Activated B cell treated with CpG ODN at 0.5 μM for 24 hours (primary cell): ENCODE measurements at regions not wholly inside any gene's neighbourhood (a gene's known extent, or its start where the extent isn't known, plus 50 kb on each side); places are given as distances from the start of the nearest gene placed in this dataset.

Source experiments
- ATAC-seq: fragments of 200-7000 bp; cut with Tn5 transposase; one replicate; pipeline ENCODE4 v1.10.0; 2021; ENCODE audit warnings: low read depth, mild to moderate bottlenecking, moderate library complexity
- CTCF ChIA-PET: fragments of 350-600 bp; sonication (Branson Sonifier 250); formaldehyde crosslinking; loops from one replicate; lab custom pipeline; 2021; ENCODE audit warnings: antibody characterized with exemption; lab: Charles Lee
- POLR2A ChIA-PET: fragments of 350-600 bp; sonication (Branson Sonifier 250); formaldehyde crosslinking; loops from one replicate; lab custom pipeline; 2021; ENCODE audit warnings: antibody characterized with exemption; lab: Charles Lee
- DNase-seq: peaks from one replicate; pipeline ENCODE4 v3.0.0; 2022
- H3K27ac Mint-ChIP-seq: one replicate; pipeline ENCODE4 v1.8.0; 2020; ENCODE audit warnings: mixed read lengths
- H3K27me3 Mint-ChIP-seq: one replicate; pipeline ENCODE4 v1.8.0; 2021; ENCODE audit warnings: mixed read lengths
- H3K36me3 Mint-ChIP-seq: one replicate; pipeline ENCODE4 v1.8.0; 2021; ENCODE audit warnings: low read depth, mixed read lengths
- H3K4me1 Mint-ChIP-seq: one replicate; pipeline ENCODE4 v1.8.0; 2021; ENCODE audit warnings: mixed read lengths
- H3K4me3 Mint-ChIP-seq: one replicate; pipeline ENCODE4 v1.8.0; 2020; ENCODE audit warnings: mild to moderate bottlenecking, mixed read lengths
- H3K9me3 Mint-ChIP-seq: one replicate; pipeline ENCODE4 v1.8.0; 2020; ENCODE audit warnings: mixed read lengths
- intact Hi-C: fragments of 100-400 bp; cut with micrococcal nuclease; formaldehyde crosslinking; loops from one replicate; pipeline ENCODE4 v1.15.1; 2024
- TF ChIP-seq, protein P1 (sequence below): fragments of 200-600 bp; IDR thresholded peaks from one replicate; pipeline ENCODE4 v1.8.0; 2022; ENCODE audit warnings: antibody characterized with exemption, mild to moderate bottlenecking

DNA sequence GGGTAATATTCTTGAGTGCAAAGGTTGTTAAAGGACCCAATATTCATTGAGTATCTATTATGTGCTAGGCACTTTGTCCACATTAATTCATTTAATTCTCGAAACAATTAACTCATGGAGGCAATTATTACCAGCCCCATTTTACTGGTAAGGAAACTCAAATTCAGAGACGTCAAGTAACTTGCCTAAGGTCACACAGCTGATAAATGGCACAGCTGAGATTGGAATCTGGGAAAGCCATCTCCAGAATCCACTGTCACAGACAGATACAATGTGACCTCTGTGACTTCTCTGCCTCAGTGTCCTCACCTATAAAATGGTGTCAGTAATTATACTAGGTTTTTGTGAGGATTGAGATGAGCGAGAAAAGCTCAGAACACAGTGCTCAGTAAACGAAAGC, 320.8 kb upstream of the ZFHX3 start:
- no peaks in the 10 kb centered on the region for H3K27me3 Mint-ChIP-seq
- POLR2A ChIA-PET = no interaction called here
- ATAC-seq (no peak), DNase-seq (no peak)
- CTCF ChIA-PET = no interaction called here
- H3K4me3 Mint-ChIP-seq = no peak overlapping the region
- intact Hi-C loops = no loop called here
- no peaks in the 10 kb centered on the region for H3K36me3 Mint-ChIP-seq
- H3K4me1 Mint-ChIP-seq = no peaks in the 10 kb centered on the region
- TF ChIP-seq, protein P1, sequence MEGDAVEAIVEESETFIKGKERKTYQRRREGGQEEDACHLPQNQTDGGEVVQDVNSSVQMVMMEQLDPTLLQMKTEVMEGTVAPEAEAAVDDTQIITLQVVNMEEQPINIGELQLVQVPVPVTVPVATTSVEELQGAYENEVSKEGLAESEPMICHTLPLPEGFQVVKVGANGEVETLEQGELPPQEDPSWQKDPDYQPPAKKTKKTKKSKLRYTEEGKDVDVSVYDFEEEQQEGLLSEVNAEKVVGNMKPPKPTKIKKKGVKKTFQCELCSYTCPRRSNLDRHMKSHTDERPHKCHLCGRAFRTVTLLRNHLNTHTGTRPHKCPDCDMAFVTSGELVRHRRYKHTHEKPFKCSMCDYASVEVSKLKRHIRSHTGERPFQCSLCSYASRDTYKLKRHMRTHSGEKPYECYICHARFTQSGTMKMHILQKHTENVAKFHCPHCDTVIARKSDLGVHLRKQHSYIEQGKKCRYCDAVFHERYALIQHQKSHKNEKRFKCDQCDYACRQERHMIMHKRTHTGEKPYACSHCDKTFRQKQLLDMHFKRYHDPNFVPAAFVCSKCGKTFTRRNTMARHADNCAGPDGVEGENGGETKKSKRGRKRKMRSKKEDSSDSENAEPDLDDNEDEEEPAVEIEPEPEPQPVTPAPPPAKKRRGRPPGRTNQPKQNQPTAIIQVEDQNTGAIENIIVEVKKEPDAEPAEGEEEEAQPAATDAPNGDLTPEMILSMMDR = no peak
- H3K27ac Mint-ChIP-seq = no peak overlapping the region
- H3K9me3 Mint-ChIP-seq = no peaks in the 10 kb centered on the region

DNA sequence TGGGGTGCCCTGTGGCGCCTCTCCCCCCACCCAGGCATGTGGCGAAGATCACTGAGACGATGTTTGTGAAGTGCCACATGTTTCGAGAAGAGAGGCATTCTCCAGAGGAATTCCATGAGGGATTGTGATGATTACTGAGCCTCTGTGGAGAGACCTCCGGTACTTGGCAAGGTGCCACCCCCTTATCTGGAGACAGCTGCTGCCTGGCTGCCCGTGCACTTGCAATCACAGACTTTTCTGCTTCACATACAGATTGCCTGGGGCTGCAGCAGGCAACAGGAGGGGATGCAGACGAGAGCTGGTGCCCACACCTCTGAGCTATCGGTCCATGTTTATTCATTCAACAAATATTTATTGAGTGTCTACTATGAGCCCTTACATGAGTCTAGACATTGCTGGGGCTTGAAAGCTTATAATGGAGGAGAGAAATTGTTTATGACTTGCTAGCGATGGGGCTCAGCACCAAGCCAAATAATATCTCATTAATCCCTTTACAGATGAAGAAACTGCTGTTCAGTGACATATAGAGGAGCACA, 317.2 kb upstream of the ZFHX3 start:
- DNase-seq (no peak), ATAC-seq (no peak)
- intact Hi-C loops = no loop called here
- TF ChIP-seq, protein P1 = no peak
- CTCF ChIA-PET = no interaction called here
- Mint-ChIP-seq H3K36me3 (no peaks in the 10 kb centered on the region), H3K9me3 (no peaks in the 10 kb centered on the region), H3K4me3 (no peak overlapping the region), H3K27me3 (no peaks in the 10 kb centered on the region), H3K4me1 (no peaks in the 10 kb centered on the region), H3K27ac (no peak overlapping the region)
- POLR2A ChIA-PET = no interaction called here

DNA sequence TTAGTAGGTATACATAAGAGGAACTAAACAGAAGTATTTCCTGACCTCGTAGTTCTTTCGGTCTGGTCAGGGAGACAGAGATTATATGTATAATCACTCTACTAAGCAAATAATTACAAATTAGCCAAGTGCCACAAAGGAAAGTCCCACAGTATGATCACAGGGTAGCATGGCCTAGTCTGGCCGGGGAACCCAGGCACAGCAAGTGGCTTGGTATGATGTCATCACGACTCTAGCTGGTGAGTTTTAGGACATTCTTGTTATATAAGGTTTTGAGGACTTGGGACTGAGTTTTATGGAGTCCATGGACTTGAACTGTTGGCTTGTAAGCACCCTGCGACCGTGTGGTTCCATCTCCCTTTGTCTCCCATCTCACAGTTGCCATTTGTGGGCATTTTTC, 316.5 kb upstream of the ZFHX3 start:
- ChIA-PET POLR2A (no interaction called here), CTCF (no interaction called here)
- Mint-ChIP-seq H3K27ac (no peak overlapping the region), H3K4me1 (no peaks in the 10 kb centered on the region), H3K36me3 (no peaks in the 10 kb centered on the region), H3K9me3 (no peaks in the 10 kb centered on the region), H3K27me3 (no peaks in the 10 kb centered on the region), H3K4me3 (no peak overlapping the region)
- DNase-seq (no peak), ATAC-seq (no peak)
- TF ChIP-seq, protein P1 = no peak
- intact Hi-C loops = no loop called here

DNA sequence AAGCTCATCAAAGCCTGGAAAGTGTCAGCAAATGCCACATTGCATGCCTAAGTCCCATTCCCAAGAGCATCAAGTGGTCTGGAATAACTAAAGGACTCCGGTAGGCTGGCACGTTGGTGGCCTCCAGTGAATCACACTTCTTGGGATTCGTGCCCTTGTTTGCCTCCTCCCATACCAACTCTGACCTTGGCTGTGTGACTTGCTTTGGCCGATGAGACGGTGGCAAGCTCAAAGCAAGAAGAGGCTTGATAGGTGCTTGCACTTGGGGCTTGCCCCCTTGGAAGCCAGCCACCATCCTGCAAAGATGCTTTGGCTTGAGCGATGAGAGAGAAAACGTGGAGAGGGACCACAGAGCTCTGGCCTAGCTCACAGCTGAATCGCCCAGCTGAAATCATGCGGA, 313.1 kb upstream of the ZFHX3 start:
- intact Hi-C loops = no loop called here
- Mint-ChIP-seq H3K4me3 (no peak overlapping the region), H3K4me1 (no peaks in the 10 kb centered on the region), H3K27me3 (no peaks in the 10 kb centered on the region), H3K9me3 (no peaks in the 10 kb centered on the region), H3K27ac (no peak overlapping the region), H3K36me3 (no peaks in the 10 kb centered on the region)
- ChIA-PET CTCF (interaction anchor here (0.6 kb wide), 1 partner anchor 94 kb away, joined by 3 read pairs; no protein-coding TSS in a partner anchor), POLR2A (no interaction called here)
- DNase-seq (no peak), ATAC-seq (no peak)
- TF ChIP-seq, protein P1 = no peak

DNA sequence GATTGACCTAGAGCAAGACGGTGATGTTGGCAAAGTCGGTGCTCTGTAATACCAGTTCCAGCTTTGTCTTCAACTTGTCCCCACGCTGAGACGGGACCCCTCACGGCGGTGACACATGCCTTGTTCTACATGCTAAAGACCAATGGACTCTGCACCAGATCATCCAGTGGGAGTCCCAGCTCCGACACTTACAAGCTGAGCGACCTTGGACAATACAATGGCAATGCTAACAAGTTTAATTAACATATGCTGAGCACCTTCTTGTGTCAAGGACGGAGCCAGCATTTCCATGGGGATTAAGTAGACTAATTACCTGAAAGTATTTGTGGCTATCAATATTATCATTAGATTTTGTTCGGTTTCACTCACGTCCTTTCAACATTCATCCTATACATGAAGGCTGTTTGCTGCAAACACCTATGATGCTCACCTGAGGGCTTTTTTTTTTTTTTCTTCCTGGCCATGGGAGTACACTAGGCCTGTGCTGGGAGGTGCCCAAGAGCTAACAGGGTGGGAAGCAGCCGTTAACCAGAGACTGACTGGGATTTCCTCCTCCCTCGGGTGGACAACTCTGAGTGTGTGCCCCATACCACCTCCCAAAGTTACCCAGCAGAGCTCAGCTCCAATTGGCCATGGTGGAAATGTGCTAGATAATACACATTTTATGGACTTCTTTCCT, 308.6 kb upstream of the ZFHX3 start:
- DNase-seq = no peak
- Mint-ChIP-seq H3K27ac (no peak overlapping the region), H3K4me1 (no peaks in the 10 kb centered on the region), H3K9me3 (no peaks in the 10 kb centered on the region), H3K4me3 (no peak overlapping the region), H3K36me3 (no peaks in the 10 kb centered on the region), H3K27me3 (peaks cover 6% of the 10 kb centered on the region)
- ChIA-PET POLR2A (no interaction called here), CTCF (no interaction called here)
- intact Hi-C loops = no loop called here
- no peak for ATAC-seq
- TF ChIP-seq, protein P1 = no peak
